ENCODE measurements at regions not wholly inside any gene's neighbourhood (a gene's known extent, or its start where the extent isn't known, plus 50 kb on each side); places are given as distances from the start of the nearest gene placed in this dataset.

- Histone ChIP-seq H3K4me3 (ENCODE audit: low read depth, low read length) (no peak overlapping the region), H3K9me3 (ENCODE audit: insufficient read depth, low read depth, low read length) (peaks cover 6% of the 10 kb centered on the region), H3K4ac (ENCODE audit: low read depth, low read length) (no peak overlapping the region), H2BK12ac (ENCODE audit: low read length) (no peak overlapping the region), H2BK5ac (ENCODE audit: low read depth, low read length, poor library complexity) (no peak overlapping the region), H3K4me2 (ENCODE audit: low read length) (no peak overlapping the region), H3K27ac (ENCODE audit: low read depth, low read length) (no peak overlapping the region), H2BK120ac (ENCODE audit: insufficient read depth, low read length, poor library complexity) (no peak overlapping the region), H4K8ac (ENCODE audit: low read depth, low read length) (no peak overlapping the region), H3K18ac (ENCODE audit: low read length) (no peak overlapping the region), H3K23ac (ENCODE audit: low read length) (no peak overlapping the region), H3K14ac (ENCODE audit: low read length) (no peak overlapping the region), H3K27me3 (ENCODE audit: insufficient read depth, low read length) (no peaks in the 10 kb centered on the region), H4K12ac (ENCODE audit: low read depth, low read length) (no peak overlapping the region), H2AK5ac (ENCODE audit: low read length) (no peak overlapping the region), H3K36me3 (ENCODE audit: control insufficient read depth in 1 of 2, insufficient read depth in 2 of 2, low read length in 2 of 2) (no peaks in the 10 kb centered on the region), H3K4me1 (ENCODE audit: control insufficient read depth in 1 of 2, insufficient read depth in 2 of 2, low read length in 2 of 2) (no peaks in the 10 kb centered on the region), H3K79me1 (ENCODE audit: low read length) (no peaks in the 10 kb centered on the region), H3K79me2 (ENCODE audit: control insufficient read depth, insufficient read depth, low read length, poor library complexity) (no peaks in the 10 kb centered on the region), H3K9ac (ENCODE audit: low read length) (no peak overlapping the region), H2AFZ (ENCODE audit: insufficient read depth, low read length, poor library complexity) (no peak overlapping the region), H4K91ac (ENCODE audit: low read depth, low read length) (no peak overlapping the region)
- no CpG with 5 or more reads among the region's 2 CpGs for WGBS (ENCODE audit: extremely low coverage, insufficient coverage, insufficient read length)
- no peak for DNase-seq
These were observed 164.8 kb upstream of the NDN start for GRCh38 chr15:23851921-23852320.

GRCh38 chr15:23853286-23853685 is 166.2 kb upstream of the NDN start:
- no peak overlapping the region for H3K27ac ChIP-seq (ENCODE audit: low read depth, low read length)
- H3K4ac ChIP-seq (ENCODE audit: low read depth, low read length): no peak overlapping the region
- no CpG with 5 or more reads among the region's 1 CpG for WGBS (ENCODE audit: extremely low coverage, insufficient coverage, insufficient read length)
- no peak overlapping the region for H2AK5ac ChIP-seq (ENCODE audit: low read length)
- H2BK12ac ChIP-seq (ENCODE audit: low read length): no peak overlapping the region
- H3K36me3 ChIP-seq (ENCODE audit: control insufficient read depth in 1 of 2, insufficient read depth in 2 of 2, low read length in 2 of 2): no peaks in the 10 kb centered on the region
- H3K9me3 ChIP-seq (ENCODE audit: insufficient read depth, low read depth, low read length): peaks cover 6% of the 10 kb centered on the region
- no peak overlapping the region for H3K4me3 ChIP-seq (ENCODE audit: low read depth, low read length)
- no peak overlapping the region for H2BK120ac ChIP-seq (ENCODE audit: insufficient read depth, low read length, poor library complexity)
- H3K27me3 ChIP-seq (ENCODE audit: insufficient read depth, low read length): no peaks in the 10 kb centered on the region
- H3K79me1 ChIP-seq (ENCODE audit: low read length): no peaks in the 10 kb centered on the region
- no peak overlapping the region for H2BK5ac ChIP-seq (ENCODE audit: low read depth, low read length, poor library complexity)
- H4K12ac ChIP-seq (ENCODE audit: low read depth, low read length): no peak overlapping the region
- no peak overlapping the region for H3K14ac ChIP-seq (ENCODE audit: low read length)
- H3K23ac ChIP-seq (ENCODE audit: low read length): no peak overlapping the region
- no peak overlapping the region for H3K9ac ChIP-seq (ENCODE audit: low read length)
- H3K4me2 ChIP-seq (ENCODE audit: low read length): no peak overlapping the region
- DNase-seq: no peak
- no peaks in the 10 kb centered on the region for H3K4me1 ChIP-seq (ENCODE audit: control insufficient read depth in 1 of 2, insufficient read depth in 2 of 2, low read length in 2 of 2)
- H4K91ac ChIP-seq (ENCODE audit: low read depth, low read length): no peak overlapping the region
- no peak overlapping the region for H4K8ac ChIP-seq (ENCODE audit: low read depth, low read length)
- no peak overlapping the region for H2AFZ ChIP-seq (ENCODE audit: insufficient read depth, low read length, poor library complexity)
- H3K18ac ChIP-seq (ENCODE audit: low read length): no peak overlapping the region
- no peaks in the 10 kb centered on the region for H3K79me2 ChIP-seq (ENCODE audit: control insufficient read depth, insufficient read depth, low read length, poor library complexity)

DNA sequence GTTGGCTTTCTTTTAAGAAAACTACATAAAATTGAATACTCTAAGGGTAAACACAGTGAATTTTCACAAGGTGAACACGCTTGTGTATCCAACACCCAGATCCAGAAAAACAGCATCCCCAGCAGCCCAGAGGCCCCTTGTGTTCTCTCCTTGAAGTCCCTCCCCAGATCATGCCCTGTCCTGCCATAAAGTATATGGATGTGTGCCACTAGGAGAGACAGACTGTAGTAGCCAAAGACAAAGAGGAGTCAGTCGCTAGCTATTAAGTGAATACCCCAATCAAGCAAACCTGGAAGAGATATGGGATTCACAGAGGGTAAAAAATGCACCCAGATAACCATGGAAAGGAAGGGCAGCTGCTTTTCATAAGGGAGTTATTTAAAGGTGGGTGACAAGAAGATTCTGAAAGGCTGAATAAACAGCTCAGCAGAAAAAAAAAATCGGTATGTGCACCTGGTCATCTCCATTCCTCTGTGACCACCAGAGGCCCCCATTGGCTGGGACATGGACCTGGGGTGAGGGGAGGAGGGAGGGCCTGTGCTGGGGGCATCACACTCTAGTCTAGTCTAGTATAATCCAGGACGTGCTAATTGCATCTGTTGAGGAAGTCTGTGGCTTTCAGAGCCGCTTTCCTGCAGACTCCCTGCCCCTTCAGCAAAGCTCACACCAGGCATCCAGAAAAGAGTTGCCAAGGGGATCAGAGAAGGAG is 167.3 kb upstream of the NDN start:
- H4K12ac ChIP-seq (ENCODE audit: low read depth, low read length): no peak overlapping the region
- H3K36me3 ChIP-seq (ENCODE audit: control insufficient read depth in 1 of 2, insufficient read depth in 2 of 2, low read length in 2 of 2): no peaks in the 10 kb centered on the region
- no peak overlapping the region for H3K4ac ChIP-seq (ENCODE audit: low read depth, low read length)
- H2AFZ ChIP-seq (ENCODE audit: insufficient read depth, low read length, poor library complexity): no peak overlapping the region
- H3K79me1 ChIP-seq (ENCODE audit: low read length): no peaks in the 10 kb centered on the region
- no peak overlapping the region for H4K8ac ChIP-seq (ENCODE audit: low read depth, low read length)
- no peak overlapping the region for H3K27ac ChIP-seq (ENCODE audit: low read depth, low read length)
- no peak overlapping the region for H3K14ac ChIP-seq (ENCODE audit: low read length)
- no peak overlapping the region for H3K4me2 ChIP-seq (ENCODE audit: low read length)
- no peak overlapping the region for H2BK120ac ChIP-seq (ENCODE audit: insufficient read depth, low read length, poor library complexity)
- peaks cover 10% of the 10 kb centered on the region for H3K9me3 ChIP-seq (ENCODE audit: insufficient read depth, low read depth, low read length)
- H3K27me3 ChIP-seq (ENCODE audit: insufficient read depth, low read length): no peaks in the 10 kb centered on the region
- H3K4me1 ChIP-seq (ENCODE audit: control insufficient read depth in 1 of 2, insufficient read depth in 2 of 2, low read length in 2 of 2): no peaks in the 10 kb centered on the region
- no peak overlapping the region for H2BK5ac ChIP-seq (ENCODE audit: low read depth, low read length, poor library complexity)
- H3K23ac ChIP-seq (ENCODE audit: low read length): no peak overlapping the region
- DNase-seq: no peak
- H3K79me2 ChIP-seq (ENCODE audit: control insufficient read depth, insufficient read depth, low read length, poor library complexity): no peaks in the 10 kb centered on the region
- no peak overlapping the region for H3K9ac ChIP-seq (ENCODE audit: low read length)
- H3K18ac ChIP-seq (ENCODE audit: low read length): no peak overlapping the region
- H3K4me3 ChIP-seq (ENCODE audit: low read depth, low read length): no peak overlapping the region
- H2AK5ac ChIP-seq (ENCODE audit: low read length): no peak overlapping the region
- H4K91ac ChIP-seq (ENCODE audit: low read depth, low read length): no peak overlapping the region
- H2BK12ac ChIP-seq (ENCODE audit: low read length): no peak overlapping the region
- WGBS (ENCODE audit: extremely low coverage, insufficient coverage, insufficient read length): no CpG with 5 or more reads among the region's 5 CpGs

GRCh38 chr15:23854912-23855659 is 168.0 kb upstream of the NDN start:
- Histone ChIP-seq H3K14ac (ENCODE audit: low read length) (no peak overlapping the region), H3K18ac (ENCODE audit: low read length) (no peak overlapping the region), H4K8ac (ENCODE audit: low read depth, low read length) (no peak overlapping the region), H4K12ac (ENCODE audit: low read depth, low read length) (no peak overlapping the region), H3K4ac (ENCODE audit: low read depth, low read length) (no peak overlapping the region), H3K79me2 (ENCODE audit: control insufficient read depth, insufficient read depth, low read length, poor library complexity) (no peaks in the 10 kb centered on the region), H2BK12ac (ENCODE audit: low read length) (no peak overlapping the region), H3K27me3 (ENCODE audit: insufficient read depth, low read length) (no peaks in the 10 kb centered on the region), H2BK5ac (ENCODE audit: low read depth, low read length, poor library complexity) (no peak overlapping the region), H3K4me3 (ENCODE audit: low read depth, low read length) (no peak overlapping the region), H3K4me1 (ENCODE audit: control insufficient read depth in 1 of 2, insufficient read depth in 2 of 2, low read length in 2 of 2) (no peaks in the 10 kb centered on the region), H3K36me3 (ENCODE audit: control insufficient read depth in 1 of 2, insufficient read depth in 2 of 2, low read length in 2 of 2) (no peaks in the 10 kb centered on the region), H3K23ac (ENCODE audit: low read length) (no peak overlapping the region), H2AFZ (ENCODE audit: insufficient read depth, low read length, poor library complexity) (no peak overlapping the region), H3K27ac (ENCODE audit: low read depth, low read length) (no peak overlapping the region), H2BK120ac (ENCODE audit: insufficient read depth, low read length, poor library complexity) (no peak overlapping the region), H3K79me1 (ENCODE audit: low read length) (no peaks in the 10 kb centered on the region), H3K9ac (ENCODE audit: low read length) (no peak overlapping the region), H3K9me3 (ENCODE audit: insufficient read depth, low read depth, low read length) (peaks cover 13% of the 10 kb centered on the region), H2AK5ac (ENCODE audit: low read length) (no peak overlapping the region), H4K91ac (ENCODE audit: low read depth, low read length) (no peak overlapping the region), H3K4me2 (ENCODE audit: low read length) (no peak overlapping the region)
- DNase-seq: no peak
- WGBS (ENCODE audit: extremely low coverage, insufficient coverage, insufficient read length): no CpG with 5 or more reads among the region's 7 CpGs
